GM21737 (cell line): ENCODE measurements at regions not wholly inside any gene's neighbourhood (a gene's known extent, or its start where the extent isn't known, plus 50 kb on each side); places are given as distances from the start of the nearest gene placed in this dataset.

Experiments
- ATAC-seq: cut with Tn5 transposase; IDR thresholded peaks from one replicate; pipeline ENCODE4 v1.9.1; 2021; ENCODE audit warnings: mild to moderate bottlenecking, moderate library complexity; ENCODE audit not compliant: unreplicated experiment

DNA sequence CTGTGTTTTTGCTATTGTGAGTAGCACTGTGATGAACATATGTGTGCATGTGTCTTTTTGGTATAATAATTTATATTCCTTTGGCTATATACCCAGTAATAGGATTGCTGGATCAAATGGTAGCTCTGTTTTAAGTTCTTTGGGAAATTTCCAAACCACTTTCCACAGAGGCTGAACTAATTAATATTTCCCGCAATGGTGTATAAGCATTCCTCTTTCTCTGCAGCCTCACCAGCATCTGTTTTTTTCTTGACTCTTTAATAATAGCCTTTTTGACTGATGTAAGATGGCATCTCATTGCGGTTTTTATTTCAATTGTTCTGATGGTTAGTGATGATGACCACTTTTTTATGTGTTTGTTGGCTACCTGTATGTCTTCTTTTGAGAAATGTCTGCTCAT lies 247.7 kb upstream of the NDST3 start:
- ATAC-seq = no peak

DNA sequence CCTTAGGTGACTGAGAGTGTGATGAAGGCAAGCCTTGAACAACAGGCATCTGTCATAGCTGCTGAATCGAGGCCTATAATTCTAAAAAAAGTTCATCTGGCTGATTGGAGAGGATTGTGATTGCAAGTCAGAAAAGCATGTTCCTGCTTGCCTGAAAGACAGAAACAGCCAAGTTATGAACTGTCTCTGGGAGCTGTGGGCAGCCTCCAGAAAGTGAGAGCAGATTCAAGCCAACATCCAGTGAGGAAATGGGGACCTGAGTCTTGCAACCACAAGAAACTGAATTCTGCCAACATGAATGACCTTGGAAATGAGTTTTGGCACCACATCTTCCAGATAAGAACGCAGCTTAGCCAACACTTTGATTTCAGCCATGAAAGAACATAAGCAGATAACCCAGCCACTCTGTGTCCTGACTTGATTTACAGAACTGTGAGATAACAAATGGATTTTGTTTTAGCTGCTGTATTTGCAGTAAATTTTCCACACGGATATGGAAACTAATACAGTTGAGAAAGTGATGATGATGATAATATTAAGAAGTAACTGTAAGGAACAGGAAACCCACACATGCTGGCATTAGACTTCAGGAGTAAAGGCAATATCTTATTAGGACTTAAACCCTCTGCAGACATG lies 240.3 kb upstream of the NDST3 start:
- ATAC-seq = no peak

DNA sequence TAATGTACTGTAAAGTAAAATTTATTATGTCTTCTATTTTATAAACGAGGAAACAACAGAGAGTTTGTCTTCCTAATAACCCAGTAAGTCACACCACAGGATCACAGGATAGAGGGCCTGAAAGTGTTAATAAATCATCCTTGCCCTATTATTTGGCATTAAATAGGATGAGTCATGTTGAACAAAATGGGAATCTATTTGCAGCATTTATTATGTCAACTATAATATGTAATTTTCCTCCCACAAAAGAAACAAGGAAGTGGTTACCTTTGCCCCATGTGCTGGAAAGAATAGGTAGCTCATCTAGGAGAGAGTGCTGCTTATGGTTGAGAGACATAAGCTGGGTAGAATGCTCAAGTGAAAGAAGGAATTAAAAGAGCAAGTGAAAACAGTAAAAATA lies 237.6 kb upstream of the NDST3 start:
- no peak for ATAC-seq

DNA sequence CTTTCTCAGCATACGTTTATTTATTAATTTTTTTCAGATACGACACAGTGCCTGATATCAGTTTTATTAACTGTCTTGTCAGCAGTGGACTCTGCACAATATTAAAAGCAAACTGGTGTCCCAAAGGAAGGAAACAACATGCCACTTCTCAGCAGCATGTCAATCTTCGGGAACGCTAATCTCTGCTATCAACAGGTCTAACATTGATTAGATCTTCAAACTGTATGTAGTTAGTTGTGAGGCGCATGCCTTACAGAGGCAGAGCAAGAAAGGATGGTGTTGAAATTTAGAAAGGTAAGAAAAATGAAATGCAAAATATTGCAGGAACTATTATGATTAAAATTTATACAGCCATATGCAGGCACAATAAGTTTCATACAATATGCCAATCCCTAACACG lies 233.7 kb upstream of the NDST3 start:
- no peak for ATAC-seq

DNA sequence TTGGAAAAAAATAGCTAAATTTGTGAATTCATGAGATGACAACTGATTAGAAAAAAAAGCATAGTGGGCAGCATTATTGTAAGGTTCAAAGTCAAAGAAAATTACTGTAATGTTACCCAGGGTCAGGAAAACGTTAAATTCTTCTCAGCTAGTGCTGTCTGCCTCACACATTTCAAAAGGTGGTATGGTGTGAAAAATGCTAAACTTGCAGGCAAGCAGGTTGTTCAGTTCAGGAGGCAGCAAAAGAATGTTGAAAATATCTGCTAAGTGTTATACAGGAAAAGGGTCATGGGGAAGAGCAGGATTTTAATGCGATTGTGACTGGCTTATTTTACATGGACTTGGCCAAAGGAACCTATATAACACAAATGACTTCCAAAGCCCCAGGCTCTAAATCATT lies 232.5 kb upstream of the NDST3 start:
- no peak for ATAC-seq

DNA sequence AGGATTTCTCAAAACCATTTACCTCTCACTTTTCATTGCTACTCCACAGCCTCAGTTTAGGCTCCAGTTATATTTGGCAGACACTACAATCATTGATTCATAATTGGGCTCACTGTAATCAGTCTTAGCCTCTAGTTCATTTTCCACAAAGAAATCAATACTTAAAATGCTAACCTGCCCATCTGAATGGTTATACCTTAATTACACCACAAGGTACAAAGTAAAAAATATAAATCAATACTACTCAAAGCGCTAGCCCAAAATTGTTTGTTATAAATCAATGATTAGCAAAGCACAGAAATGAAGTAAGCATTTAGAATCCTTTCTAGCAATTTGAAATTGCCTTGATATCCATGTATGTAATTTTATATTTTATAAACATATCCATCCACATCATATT lies 222.6 kb upstream of the NDST3 start:
- no peak for ATAC-seq

DNA sequence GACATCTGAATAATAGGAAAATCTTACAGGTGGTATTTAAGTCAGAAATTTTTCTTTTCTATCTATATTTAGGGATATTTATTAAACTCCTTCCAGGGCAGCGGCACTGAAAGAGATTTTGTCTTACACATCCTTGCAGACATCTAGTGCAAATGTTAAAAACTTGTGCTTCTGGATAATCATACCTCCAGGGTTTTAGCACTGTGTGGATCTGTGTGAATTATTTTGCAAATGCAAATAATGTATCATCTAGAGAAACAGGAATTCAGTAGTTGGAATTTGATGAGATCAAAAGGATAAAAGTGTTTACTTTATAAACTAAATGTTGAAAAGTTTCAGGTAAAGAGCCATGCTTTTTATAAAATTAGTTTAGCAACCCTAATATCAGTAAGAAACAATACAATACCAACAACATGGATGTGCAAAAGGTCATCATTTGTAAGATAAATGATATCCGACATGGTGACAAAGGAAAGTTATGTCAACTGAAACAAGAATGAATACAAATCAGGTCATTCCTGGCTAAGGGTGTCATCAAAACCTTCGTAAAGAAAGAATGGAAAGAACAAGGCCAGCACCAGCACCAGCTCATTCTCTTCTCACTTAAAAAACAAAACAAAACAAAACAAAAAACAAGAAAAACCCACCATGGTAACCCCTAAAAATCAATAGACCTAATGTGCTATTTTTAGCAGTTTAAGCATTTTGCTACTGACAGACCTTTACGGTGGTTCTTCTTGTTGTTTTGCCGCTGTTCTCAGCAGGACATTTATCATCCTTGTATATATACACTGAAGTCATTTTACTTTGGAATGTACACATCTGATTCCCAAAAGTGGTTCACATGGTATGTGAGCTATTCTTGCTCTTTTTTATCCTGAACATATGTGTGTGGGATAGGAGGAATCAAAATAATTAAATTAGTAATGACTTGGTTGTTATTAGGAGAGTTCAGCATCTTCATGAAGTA lies 219.7 kb upstream of the NDST3 start:
- ATAC-seq = no peak

DNA sequence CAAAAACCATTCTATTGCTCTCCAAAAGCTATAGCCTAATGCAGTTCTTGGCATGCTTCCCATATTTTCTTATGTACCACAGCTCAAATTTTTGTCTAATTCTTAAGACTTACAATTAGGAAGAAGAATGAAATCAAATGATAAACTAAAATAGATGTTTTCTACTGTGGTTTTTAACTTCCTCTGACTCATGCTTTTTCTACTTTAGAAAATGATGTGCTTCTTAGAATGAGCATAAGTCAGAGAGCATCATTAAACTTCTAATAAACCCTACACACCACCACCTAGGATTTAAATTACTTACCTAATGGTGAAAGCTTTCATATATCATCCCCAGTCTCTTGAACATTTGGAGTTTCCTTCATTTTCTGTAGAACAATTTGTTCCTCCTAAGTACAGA lies 217.0 kb upstream of the NDST3 start:
- no peak for ATAC-seq

DNA sequence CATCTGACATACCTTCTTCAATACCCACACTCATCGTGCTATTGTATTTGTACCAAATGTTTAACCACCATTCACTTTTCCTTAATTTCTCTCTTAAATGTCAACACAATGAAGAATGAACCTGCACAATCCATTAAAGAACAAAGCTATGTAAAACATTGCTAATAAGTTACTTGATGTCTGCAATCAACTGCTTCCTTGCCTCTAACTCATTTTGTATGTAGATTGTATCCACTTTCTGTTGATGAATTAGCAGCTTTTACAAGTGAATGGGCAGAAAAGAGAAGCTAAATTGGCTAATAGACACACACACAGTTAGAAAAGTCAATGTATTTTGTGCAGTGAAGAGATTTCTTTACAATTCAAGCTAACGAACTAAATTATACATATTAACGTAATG lies 212.5 kb upstream of the NDST3 start:
- ATAC-seq = no peak

DNA sequence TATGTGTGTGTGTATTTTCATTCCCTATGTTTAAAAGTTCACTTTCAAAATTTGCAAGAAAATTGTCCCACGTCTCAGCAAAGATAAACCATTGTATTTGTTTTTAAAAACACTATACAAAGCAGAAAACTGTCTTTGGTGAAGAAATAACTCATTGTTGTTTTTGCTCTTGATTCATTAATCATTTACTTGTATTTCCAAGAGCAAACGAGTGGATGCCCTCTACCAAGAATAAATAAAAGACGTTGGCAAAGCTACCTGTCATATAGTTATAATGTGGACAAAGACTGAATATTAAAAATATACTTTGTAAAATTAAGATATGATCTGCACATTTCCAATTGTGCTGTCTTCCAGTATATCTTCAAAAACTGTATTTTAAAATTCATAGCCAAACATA lies 210.9 kb upstream of the NDST3 start:
- no peak for ATAC-seq

DNA sequence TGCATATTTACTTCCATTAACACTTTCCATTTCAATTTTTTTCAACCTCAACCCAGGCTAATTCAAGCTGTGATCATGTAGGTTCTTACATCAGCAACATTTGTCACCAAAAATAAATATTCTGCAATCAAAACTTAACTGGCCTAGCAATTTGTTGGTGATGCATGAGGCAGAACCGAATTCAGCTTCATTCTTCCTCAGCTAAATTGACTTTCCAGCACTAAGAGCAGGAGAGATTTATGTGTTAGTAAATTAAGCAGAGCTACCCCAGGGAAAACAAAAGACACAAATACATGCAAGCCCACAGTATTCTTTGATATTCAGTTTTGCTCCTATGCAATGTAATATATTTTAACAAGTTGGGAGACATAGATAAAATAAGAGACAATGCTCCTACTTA lies 208.7 kb upstream of the NDST3 start:
- ATAC-seq = no peak

DNA sequence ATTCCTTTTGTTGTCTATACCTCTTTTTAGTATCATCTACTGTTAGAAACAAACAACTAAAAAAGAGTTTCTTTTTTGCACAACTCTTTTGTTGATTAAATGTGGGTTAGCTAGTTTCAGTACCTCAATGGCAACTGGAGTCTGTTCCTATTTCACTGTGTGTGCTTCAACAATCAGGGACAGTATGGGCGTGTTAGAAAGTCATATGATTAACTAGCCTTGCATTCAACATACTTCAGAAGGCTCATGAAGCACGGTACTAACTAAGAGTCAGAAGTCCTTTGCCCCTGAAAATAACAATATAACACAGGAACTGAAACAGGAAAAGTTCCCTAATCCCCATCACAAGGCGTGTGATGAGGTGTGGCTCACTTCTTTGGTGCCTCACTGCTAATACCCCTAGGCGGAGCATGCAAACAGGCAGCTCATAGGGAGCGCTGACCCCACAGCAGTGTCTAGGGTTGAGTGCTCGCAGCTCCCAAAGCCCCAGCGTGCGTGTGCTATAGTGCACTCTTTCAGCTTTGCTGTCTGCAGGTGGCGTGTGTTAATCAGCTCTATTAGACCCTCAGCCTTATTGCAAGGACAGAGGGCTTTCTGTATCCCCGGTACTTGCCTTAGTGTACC lies 203.1 kb upstream of the NDST3 start:
- ATAC-seq = no peak

DNA sequence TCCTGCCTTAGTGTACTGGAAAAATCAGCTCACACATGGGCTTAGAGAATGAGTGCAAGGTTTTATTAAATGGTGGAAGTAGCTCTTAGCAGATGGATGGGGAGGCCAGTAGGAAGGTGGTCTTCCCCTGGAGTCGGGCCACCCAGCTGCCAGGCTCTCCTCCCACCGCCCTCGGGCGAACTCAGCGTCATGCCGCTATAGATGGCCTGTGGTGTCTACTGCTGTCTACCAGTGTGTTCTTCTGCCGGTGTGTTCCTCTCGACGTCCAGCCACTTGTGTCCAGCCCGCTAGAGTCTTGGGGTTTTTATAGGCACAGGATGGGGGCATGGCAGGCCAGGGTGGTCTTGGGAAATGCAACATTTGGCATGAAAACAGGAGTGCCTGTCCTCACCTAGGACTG lies 198.7 kb upstream of the NDST3 start:
- no peak for ATAC-seq

DNA sequence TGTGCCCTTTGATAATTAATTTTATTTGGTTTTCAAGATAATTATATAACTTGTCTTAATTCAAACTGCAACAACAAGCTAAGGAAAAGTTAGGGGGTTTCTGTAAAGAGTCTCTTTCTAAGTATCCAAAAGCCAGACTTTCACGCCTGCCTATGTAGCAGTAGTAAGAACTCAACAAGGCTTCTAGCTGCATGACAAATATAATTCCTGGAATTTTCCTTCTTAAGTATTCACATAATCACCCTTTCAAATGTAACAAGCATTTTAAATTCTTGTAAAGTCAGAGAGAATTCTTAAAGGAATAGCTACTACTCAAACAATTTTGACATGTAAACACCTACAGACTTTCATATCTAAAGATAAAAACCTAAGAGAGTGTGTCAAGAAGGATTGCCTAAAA lies 189.7 kb upstream of the NDST3 start:
- no peak for ATAC-seq

DNA sequence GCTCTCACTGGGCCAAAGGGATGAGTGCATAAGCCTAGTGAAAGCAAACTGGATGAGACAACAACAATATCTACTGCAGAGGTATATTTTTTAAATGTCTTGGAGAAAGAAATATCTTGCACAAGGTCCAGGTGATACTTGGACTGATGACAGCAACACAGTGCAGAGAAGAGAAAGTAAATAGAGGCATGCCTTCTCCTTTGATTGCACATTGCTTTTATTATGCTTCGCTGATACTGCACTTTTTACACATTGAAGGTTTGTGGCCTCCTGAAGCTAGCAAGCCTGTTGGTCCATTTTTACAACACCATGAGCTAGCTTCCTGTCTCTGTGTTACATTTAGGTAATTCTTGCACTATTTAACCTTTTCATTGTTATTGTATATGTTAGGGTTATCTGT lies 189.0 kb upstream of the NDST3 start:
- ATAC-seq = no peak

DNA sequence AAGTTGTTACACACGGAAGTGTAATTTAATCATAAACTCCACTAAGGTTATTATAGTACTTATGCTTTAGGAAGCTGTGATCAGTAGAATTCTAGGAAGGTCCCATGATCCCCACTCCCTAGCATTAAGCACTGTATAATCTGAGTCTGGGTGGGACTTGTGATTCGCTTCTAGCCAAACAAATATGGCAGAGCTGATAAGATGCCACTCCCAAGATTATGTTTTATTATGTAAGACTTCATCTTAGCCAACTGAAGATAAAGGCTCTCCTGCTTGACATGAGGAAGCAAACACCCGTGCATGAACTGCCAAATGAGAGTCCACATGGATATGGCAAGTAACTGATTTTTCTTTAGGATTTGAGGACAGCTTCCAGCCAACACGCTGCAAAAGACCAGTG lies 186.4 kb upstream of the NDST3 start:
- ATAC-seq = no peak

DNA sequence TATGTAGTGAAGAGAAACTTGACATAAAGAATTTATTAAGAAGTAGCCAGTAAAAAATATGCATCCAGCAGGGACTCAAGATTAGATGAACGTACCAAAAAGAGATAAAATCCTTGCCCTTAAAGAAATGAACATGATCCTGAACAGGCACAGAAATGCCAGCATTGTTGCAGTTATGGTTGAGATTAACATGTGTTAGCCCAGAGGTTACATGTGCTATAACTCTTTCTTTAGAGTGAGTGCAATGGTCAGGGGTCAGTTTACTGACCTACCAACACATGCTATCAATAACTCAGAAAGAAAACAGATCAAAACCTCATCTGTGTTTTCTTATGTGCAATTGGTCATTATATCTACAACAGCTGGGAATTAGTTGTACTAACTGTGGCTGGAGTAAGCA lies 166.1 kb upstream of the NDST3 start:
- ATAC-seq = no peak

DNA sequence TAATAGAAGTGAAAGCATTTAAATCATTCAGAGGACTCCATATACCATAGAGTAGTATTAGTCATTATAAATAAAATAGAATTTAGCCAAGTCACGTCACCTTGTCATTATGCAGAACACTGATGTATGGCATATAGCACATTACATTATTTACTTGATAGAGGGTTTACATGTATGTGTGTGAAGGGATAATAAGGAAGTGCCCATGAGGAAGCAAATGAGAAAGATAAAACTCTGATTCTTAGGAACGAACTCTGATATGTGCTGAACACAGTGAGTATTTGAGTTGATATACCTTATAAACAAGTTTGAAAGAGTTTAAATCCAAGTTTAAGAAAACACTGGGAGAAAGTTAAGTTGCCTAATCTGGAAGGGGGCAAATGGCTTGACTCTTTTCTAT lies 160.5 kb upstream of the NDST3 start:
- ATAC-seq = no peak

DNA sequence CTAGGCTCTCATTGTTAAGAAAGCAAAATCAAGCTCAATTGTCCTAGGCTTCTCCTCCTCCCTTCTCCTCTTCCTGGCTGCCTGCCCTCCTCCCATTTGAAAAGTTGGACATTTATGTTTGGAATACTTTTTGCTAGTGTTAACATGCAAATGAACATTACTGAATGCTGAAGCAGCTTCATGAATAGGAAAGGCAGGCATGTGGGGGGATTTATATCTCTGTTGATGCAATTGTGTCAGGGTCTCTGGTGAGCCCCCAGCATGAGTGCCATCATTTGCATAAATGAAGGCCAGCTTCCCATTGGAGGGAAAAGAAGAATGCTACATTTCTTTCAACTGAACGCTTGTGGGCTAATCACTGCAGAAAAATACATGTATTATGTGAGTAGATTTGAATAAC lies 160.1 kb upstream of the NDST3 start:
- ATAC-seq = no peak

DNA sequence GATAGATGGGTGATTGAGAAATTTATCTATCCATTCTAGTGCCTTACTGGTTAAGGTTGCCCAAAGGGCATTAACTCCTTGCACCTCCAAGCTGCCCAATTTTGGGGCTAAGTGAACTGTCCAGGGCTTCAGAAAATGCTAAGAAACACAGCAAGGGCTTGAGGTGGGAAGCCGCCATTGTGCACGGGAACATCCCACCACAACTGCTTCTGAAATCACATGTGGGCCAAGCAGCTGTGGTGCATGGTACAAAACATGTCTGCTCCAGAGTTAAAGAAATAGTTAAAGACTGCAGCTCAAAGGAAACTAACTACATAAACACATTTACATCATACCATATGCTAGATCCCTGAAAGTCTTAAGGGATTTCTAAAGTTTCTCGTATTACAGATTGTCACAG lies 144.3 kb upstream of the NDST3 start:
- ATAC-seq = no peak

DNA sequence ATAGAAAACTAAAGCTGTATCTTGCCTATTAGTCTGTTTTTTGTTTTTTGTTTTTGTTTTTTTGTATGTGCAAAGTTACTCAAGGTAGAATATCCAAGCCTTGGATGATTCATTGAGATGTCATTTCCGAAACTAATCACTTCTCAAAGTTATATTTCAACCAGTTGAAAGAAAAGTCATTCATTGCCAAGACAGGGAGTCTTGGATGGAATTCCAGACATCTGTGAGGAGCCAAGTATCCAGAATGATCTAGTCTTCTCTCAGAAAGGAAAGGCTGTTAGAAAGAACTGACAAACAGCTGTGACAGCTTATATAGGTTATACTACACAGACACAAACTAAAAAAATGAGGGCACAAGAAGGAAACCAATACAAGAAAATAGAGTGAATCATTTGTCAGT lies 141.1 kb upstream of the NDST3 start:
- no peak for ATAC-seq

DNA sequence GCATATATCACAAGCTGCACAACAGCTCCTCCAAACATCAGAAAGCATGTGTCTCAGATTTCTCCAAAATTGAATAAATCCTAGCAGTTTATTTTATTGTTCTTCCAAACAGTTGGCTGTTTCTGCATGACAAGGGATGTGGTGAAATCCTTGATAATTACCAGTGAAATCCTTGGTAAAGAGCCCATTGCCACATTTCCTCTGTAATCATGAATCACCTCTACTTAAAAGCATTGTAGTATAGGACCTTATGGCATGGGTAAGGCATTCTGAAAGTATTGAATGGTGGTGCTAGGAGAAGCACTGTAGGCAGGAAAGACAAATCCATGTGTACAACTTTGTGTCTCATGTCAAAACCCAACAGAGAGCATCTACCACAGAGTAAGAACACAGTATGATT lies 135.8 kb upstream of the NDST3 start:
- no peak for ATAC-seq
